Mammary epithelial cell (primary cell): ENCODE measurements at regions not wholly inside any gene's neighbourhood (a gene's known extent, or its start where the extent isn't known, plus 50 kb on each side); places are given as distances from the start of the nearest gene placed in this dataset.

Experiments
- CTCF ChIP-seq, 2 donors: IDR thresholded peaks in 1 of 2; conservative IDR thresholded peaks in 1 of 2; 2 replicates each; pipeline ENCODE4 v1.5.1; 2011 to 2012; ENCODE audit warnings: inconsistent platforms in 2 of 2, low read length in 2 of 2, mild to moderate bottlenecking in 2 of 2, control low read depth in 1 of 2, low read depth in 1 of 2; ENCODE audit not compliant: insufficient read depth in 1 of 2; ENCODE audit errors: extremely low read depth in 1 of 2
- EZH2 ChIP-seq: IDR thresholded peaks from 2 replicates; pipeline ENCODE4 v1.6.1; 2012; ENCODE audit warnings: low read length, inconsistent platforms, borderline replicate concordance

GRCh38 chr3:154718053-154718452 lies 288.1 kb upstream of the GPR149 start:
- TF ChIP-seq CTCF (conservative IDR thresholded peaks at IDR 0.05 in 1 of 2, IDR thresholded peaks at IDR 0.05 in 1 of 2; ENCODE audit: extremely low read depth in 1 of 2, insufficient read depth in 1 of 2, low read depth in 1 of 2, low read length in 2 of 2) (no peak), EZH2 (no peak)
